K562 (cell line): ENCODE measurements at regions not wholly inside any gene's neighbourhood (a gene's known extent, or its start where the extent isn't known, plus 50 kb on each side); places are given as distances from the start of the nearest gene placed in this dataset.

ENCODE experiments used
- ATAC-seq: fragments of 200-7000 bp; cut with Tn5 transposase; 3 replicates; pipeline ENCODE4 v1.9.1; 2020; ENCODE audit warnings: moderate library complexity
- BruUV-seq: library from RNA; stranded (reverse); fragments of 400-500 nt; replicated peaks from 2 replicates; lab custom pipeline; 2021; lab: Mats Ljungman, UMichigan
- CTCF ChIA-PET: fragments of 300-600 bp; formaldehyde crosslinking; extraction: SDS; loops from one replicate; lab custom pipeline; 2021; ENCODE audit warnings: low intra/inter-chr PET ratio; lab: Yijun Ruan, JAX
- POLR2A ChIA-PET: fragments of 300-600, 350-650 bp; sonication (Branson Sonifier 250); formaldehyde crosslinking; extraction: SDS; loops from one replicate; lab custom pipeline; 2021; ENCODE audit warnings: antibody characterized with exemption, inconsistent platforms; lab: Yijun Ruan, JAX
- DNase-seq, 4 experiments: peaks; one replicate each; pipeline versions ENCODE4 v3.0.0 to v3.0.0-alpha.2; 2011 to 2018; ENCODE audit warnings: low spot score in 3 of 4, mixed read lengths in 3 of 4; ENCODE audit errors: extremely low read depth in 1 of 4
- FAIRE-seq: peaks from 2 replicates; lab custom pipeline; 2011; peaks lifted over from hg19 to GRCh38; lab: Jason Lieb, UNC
- H2AFZ ChIP-seq: 2 replicates; pipeline ENCODE4 v1.6.0; 2011; ENCODE audit warnings: low read depth, low read length, control low read depth, inconsistent platforms
- H3K27ac ChIP-seq: fragments of 200-600 bp; 3 replicates; pipeline ENCODE4 v1.8.0; 2011; ENCODE audit warnings: low read depth, mild to moderate bottlenecking, control low read depth, inconsistent platforms, low read length, moderate library complexity, mixed read lengths; ENCODE audit errors: extremely low read depth
- H3K27me3 ChIP-seq, 2 experiments: fragments of 300-600 bp in 1 of 2; 2 replicates in 1 of 2; 3 replicates in 1 of 2; pipeline versions ENCODE4 v1.6.0 to v1.8.0; 2011; ENCODE audit warnings: inconsistent platforms in 2 of 2, low read length in 2 of 2, mild to moderate bottlenecking in 1 of 2, mixed read lengths in 1 of 2, moderate library complexity in 1 of 2; ENCODE audit not compliant: control insufficient read depth in 2 of 2, insufficient read depth in 2 of 2
- H3K36me3 ChIP-seq: fragments of 300-600 bp; 3 replicates; pipeline ENCODE4 v1.8.0; 2011; ENCODE audit warnings: mild to moderate bottlenecking, low read length, inconsistent platforms; ENCODE audit not compliant: control insufficient read depth, insufficient read depth
- H3K4me1 ChIP-seq, 2 experiments: fragments of 200-600 bp in 1 of 2; replicated peaks in 1 of 2; 2 replicates in 1 of 2; 3 replicates in 1 of 2; pipeline versions ENCODE4 v1.5.1 to v1.8.0; 2011; ENCODE audit warnings: inconsistent platforms in 2 of 2, low read length in 2 of 2, mild to moderate bottlenecking in 1 of 2, mixed read lengths in 1 of 2, moderate library complexity in 1 of 2; ENCODE audit not compliant: control insufficient read depth in 2 of 2, insufficient read depth in 2 of 2
- H3K4me2 ChIP-seq: 2 replicates; pipeline ENCODE4 v1.6.1; 2011; ENCODE audit warnings: low read length, control low read depth, inconsistent platforms, mixed read lengths; ENCODE audit not compliant: insufficient read depth
- H3K4me3 ChIP-seq: fragments of 200-600 bp; sonication (generic), shearing (Covaris generic); 2 replicates; pipeline ENCODE4 v1.5.1; 2016; ENCODE audit warnings: control low read depth, inconsistent platforms
- H3K79me2 ChIP-seq: fragments of 200-600 bp; 3 replicates; pipeline ENCODE4 v1.8.0; 2011; ENCODE audit warnings: low read length, inconsistent platforms; ENCODE audit not compliant: control insufficient read depth, insufficient read depth
- H3K9ac ChIP-seq, 2 experiments: 2 replicates each; pipeline versions ENCODE4 v1.6.0 to v1.6.1; 2011; ENCODE audit warnings: low read depth in 2 of 2, low read length in 2 of 2, control low read depth in 1 of 2, inconsistent platforms in 1 of 2, mild to moderate bottlenecking in 1 of 2, mixed read lengths in 1 of 2; ENCODE audit not compliant: insufficient read depth in 1 of 2
- H3K9me1 ChIP-seq: one replicate; pipeline ENCODE4 v1.6.0; 2011; ENCODE audit warnings: inconsistent platforms, mild to moderate bottlenecking, low read length, moderate library complexity; ENCODE audit not compliant: control insufficient read depth, insufficient read depth
- H3K9me3 ChIP-seq: replicated peaks from 2 replicates; pipeline ENCODE4 v1.5.1; 2011; ENCODE audit warnings: low read depth, low read length, inconsistent platforms; ENCODE audit not compliant: control insufficient read depth, insufficient read depth
- H4K20me1 ChIP-seq: replicated peaks from 2 replicates; pipeline ENCODE4 v1.6.1; 2011; ENCODE audit warnings: low read length, inconsistent platforms, mixed read lengths; ENCODE audit not compliant: control insufficient read depth, insufficient read depth
- GATA2 ChIP-seq: sonication (generic); formaldehyde crosslinking; IDR thresholded peaks from 2 replicates; pipeline ENCODE4 v1.4.0; 2020; ENCODE audit warnings: mild to moderate bottlenecking, missing genetic modification reagents
- ZNF444 ChIP-seq: fragments of 250-450 bp; sonication (Bioruptor Pico); IDR thresholded peaks from 2 replicates; pipeline ENCODE4 v1.4.0; 2020; ENCODE audit warnings: mild to moderate bottlenecking, moderate library complexity
- ZNF592 ChIP-seq: fragments of 450-650 bp; IDR thresholded peaks from 2 replicates; pipeline ENCODE4 v1.6.1; 2017; ENCODE audit warnings: antibody characterized with exemption, mild to moderate bottlenecking
- WGBS: fragments of 100-300 bp; shearing (Covaris generic); methylation state at CpG from one replicate; pipeline ENCODE4 v1.1.6; 2016; ENCODE audit warnings: low coverage, mixed read lengths; ENCODE audit not compliant: insufficient coverage; ENCODE audit errors: missing lambda C conversion rate; 5-methylcytosine and 5-hydroxymethylcytosine counted together
- in situ Hi-C: fragments of 300-500 bp; cut with MboI; formaldehyde crosslinking; loops from 4 replicates; pipeline ENCODE4 v1.15.0; 2018; ENCODE audit warnings: inconsistent platforms, mixed read lengths
- intact Hi-C: fragments of 100-400 bp; cut with micrococcal nuclease; formaldehyde crosslinking; loops from 2 replicates; pipeline ENCODE4 v1.14.2; 2022

DNA sequence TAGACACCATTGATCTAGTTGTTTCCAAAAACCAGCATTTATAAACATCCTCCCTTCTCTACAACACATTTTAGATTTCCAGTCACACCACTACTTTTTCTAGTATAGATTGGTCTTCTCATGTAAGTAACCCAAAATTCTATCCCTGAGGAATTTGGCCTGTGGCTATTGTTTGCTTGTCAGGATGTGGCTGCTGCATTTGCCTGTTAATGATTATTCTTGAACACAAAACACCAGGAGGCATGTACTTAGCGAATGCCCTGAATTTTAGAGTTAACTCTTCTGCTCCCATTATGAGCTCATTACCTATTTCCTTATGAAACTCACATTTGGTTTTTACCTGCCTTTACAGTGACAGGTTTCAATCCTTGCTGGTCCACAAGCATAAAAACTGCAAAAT, 102.0 kb upstream of the FSTL5 start:
- in situ Hi-C loops, result no loop called here

More for the DNA sequence above, 102.0 kb upstream of the FSTL5 start:
- POLR2A ChIA-PET, result no interaction called here
- H4K20me1 ChIP-seq, result no peaks in the 10 kb centered on the region
- H3K36me3 ChIP-seq, result no peaks in the 10 kb centered on the region
- H3K4me3 ChIP-seq, result no peak overlapping the region
- H2AFZ ChIP-seq, result no peak overlapping the region
- H3K79me2 ChIP-seq, result no peaks in the 10 kb centered on the region
- CTCF ChIA-PET, result no interaction called here
- WGBS, result no CpG with 5 or more reads among the region's 1 CpG
- H3K4me1 ChIP-seq, result no peaks in the 10 kb centered on the region
- no peaks in the 10 kb centered on the region for H3K9me1 ChIP-seq
- H3K27me3 ChIP-seq, result no peaks in the 10 kb centered on the region
- ATAC-seq (no peak), DNase-seq (no peak), FAIRE-seq (no peak)
- H3K9ac ChIP-seq, result no peak overlapping the region
- no peak overlapping the region for H3K4me2 ChIP-seq
- intact Hi-C loops, result no loop called here
- no peak for TF ChIP-seq ZNF444 (CRISPR knock-in tag)
- no peak for TF ChIP-seq GATA2 (CRISPR knock-in tag)
- no peak for TF ChIP-seq ZNF592
- no peaks in the 10 kb centered on the region for H3K9me3 ChIP-seq
- BruUV-seq, result no TSS peak
- H3K27ac ChIP-seq, result no peak overlapping the region
